ENCODE measurements at regions not wholly inside any gene's neighbourhood (a gene's known extent, or its start where the extent isn't known, plus 50 kb on each side); places are given as distances from the start of the nearest gene placed in this dataset.

DNA sequence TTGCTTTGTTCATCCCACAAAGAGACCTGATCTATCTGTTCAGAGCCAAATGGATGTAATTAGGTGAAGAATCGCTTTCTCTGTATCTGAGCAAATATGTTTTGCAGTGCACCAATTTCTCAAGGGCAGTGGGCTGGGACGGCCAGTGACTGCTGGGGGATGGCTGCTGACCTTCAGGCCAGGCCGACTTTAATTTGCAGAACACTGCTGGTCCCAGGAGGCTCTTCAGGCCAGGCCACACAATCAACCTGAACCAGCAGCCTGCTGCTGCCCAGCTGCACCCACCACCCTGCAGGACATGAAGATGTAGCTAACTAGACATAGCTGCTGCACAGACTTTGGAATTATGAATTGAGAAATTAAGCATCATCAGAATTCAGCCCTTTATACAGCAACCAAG, 194.4 kb upstream of the ONECUT1 start:
- TF ChIP-seq, protein P1, sequence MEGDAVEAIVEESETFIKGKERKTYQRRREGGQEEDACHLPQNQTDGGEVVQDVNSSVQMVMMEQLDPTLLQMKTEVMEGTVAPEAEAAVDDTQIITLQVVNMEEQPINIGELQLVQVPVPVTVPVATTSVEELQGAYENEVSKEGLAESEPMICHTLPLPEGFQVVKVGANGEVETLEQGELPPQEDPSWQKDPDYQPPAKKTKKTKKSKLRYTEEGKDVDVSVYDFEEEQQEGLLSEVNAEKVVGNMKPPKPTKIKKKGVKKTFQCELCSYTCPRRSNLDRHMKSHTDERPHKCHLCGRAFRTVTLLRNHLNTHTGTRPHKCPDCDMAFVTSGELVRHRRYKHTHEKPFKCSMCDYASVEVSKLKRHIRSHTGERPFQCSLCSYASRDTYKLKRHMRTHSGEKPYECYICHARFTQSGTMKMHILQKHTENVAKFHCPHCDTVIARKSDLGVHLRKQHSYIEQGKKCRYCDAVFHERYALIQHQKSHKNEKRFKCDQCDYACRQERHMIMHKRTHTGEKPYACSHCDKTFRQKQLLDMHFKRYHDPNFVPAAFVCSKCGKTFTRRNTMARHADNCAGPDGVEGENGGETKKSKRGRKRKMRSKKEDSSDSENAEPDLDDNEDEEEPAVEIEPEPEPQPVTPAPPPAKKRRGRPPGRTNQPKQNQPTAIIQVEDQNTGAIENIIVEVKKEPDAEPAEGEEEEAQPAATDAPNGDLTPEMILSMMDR (IDR thresholded peaks at IDR 0.05): no peak
- H3K4me3 ChIP-seq (replicated peaks in 1 of 3; ENCODE audit: low read depth in 2 of 3, low read length in 3 of 3): no peak overlapping the region
- H3K4me3 Mint-ChIP-seq: no peak overlapping the region
- H3K9me3 Mint-ChIP-seq: peaks cover 0 to 5% (median 0%) of the 10 kb centered on the region in 7 donors
- WGBS (ENCODE audit: insufficient coverage): 88% methylated on average over 2 of the region's 3 CpGs
- H3K27me3 Mint-ChIP-seq (ENCODE audit: low read depth in 3 of 3): peaks cover 0 to 3% (median 2%) of the 10 kb centered on the region in 3 donors
- no peaks in the 10 kb centered on the region for H4K20me1 ChIP-seq (ENCODE audit: insufficient read depth, low read length)
- no peaks in the 10 kb centered on the region for H3K36me3 ChIP-seq (replicated peaks in 1 of 2; ENCODE audit: control insufficient read depth in 1 of 2, insufficient read depth in 2 of 2, low read length in 2 of 2)
- H3K27ac Mint-ChIP-seq: no peak overlapping the region
- intact Hi-C loops (cut with micrococcal nuclease): no loop called here
- DNase-seq: no peak
- no peaks in the 10 kb centered on the region for H3K36me3 Mint-ChIP-seq
- no peaks in the 10 kb centered on the region for H3K27me3 ChIP-seq (ENCODE audit: control insufficient read depth in 2 of 2, insufficient read depth in 2 of 2, low read length in 2 of 2)
- no peaks in the 10 kb centered on the region for H3K4me1 Mint-ChIP-seq
- H3K4me1 ChIP-seq (ENCODE audit: control insufficient read depth in 1 of 2, insufficient read depth in 2 of 2, low read length in 2 of 2): no peaks in the 10 kb centered on the region
- H3K9ac ChIP-seq (ENCODE audit: insufficient read depth, low read length, poor library complexity, severe bottlenecking): no peak overlapping the region
- H3K4me2 ChIP-seq (replicated peaks; ENCODE audit: extremely low read depth, low read length, poor library complexity, severe bottlenecking): no peak overlapping the region
- H3K9me3 ChIP-seq (replicated peaks in 1 of 2; ENCODE audit: control insufficient read depth in 1 of 2, insufficient read depth in 1 of 2, low read length in 2 of 2): no peaks in the 10 kb centered on the region
- H3K27ac ChIP-seq (ENCODE audit: low read depth in 1 of 2, low read length in 2 of 2): no peak overlapping the region
- no peaks in the 10 kb centered on the region for H3K79me2 ChIP-seq (ENCODE audit: insufficient read depth, low read length)
- H2AFZ ChIP-seq (ENCODE audit: insufficient read depth, low read depth, low read length, poor library complexity, severe bottlenecking): no peak overlapping the region

DNA sequence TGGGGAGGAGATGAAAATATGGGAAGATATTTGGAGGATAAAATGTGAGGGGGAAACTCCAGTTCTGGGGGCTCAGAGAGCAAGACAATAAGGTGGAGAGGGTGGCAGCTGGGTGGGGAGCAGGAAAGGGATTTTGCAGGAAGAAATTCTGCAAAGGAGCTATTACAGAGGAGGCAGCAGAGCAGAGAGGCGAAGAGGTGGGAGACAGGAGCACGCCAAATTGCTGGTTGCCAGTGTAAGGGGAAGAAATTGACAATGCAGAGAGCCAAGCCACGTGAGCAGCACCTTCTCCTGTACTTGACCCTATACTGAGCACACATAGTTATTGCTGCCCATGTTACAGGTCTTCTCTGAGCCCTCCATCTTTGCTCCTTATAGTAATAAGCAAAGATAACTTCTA, 190.3 kb upstream of the ONECUT1 start:
- intact Hi-C loops (cut with micrococcal nuclease): no loop called here
- Histone ChIP-seq H3K27me3 (ENCODE audit: control insufficient read depth in 2 of 2, insufficient read depth in 2 of 2, low read length in 2 of 2) (no peaks in the 10 kb centered on the region), H4K20me1 (ENCODE audit: insufficient read depth, low read length) (no peaks in the 10 kb centered on the region), H3K36me3 (replicated peaks in 1 of 2; ENCODE audit: control insufficient read depth in 1 of 2, insufficient read depth in 2 of 2, low read length in 2 of 2) (no peaks in the 10 kb centered on the region), H3K4me1 (ENCODE audit: control insufficient read depth in 1 of 2, insufficient read depth in 2 of 2, low read length in 2 of 2) (no peaks in the 10 kb centered on the region), H3K4me3 (replicated peaks in 1 of 3; ENCODE audit: low read depth in 2 of 3, low read length in 3 of 3) (no peak overlapping the region), H3K9me3 (replicated peaks in 1 of 2; ENCODE audit: control insufficient read depth in 1 of 2, insufficient read depth in 1 of 2, low read length in 2 of 2) (no peaks in the 10 kb centered on the region), H3K9ac (ENCODE audit: insufficient read depth, low read length, poor library complexity, severe bottlenecking) (no peak overlapping the region), H2AFZ (ENCODE audit: insufficient read depth, low read depth, low read length, poor library complexity, severe bottlenecking) (no peak overlapping the region), H3K4me2 (replicated peaks; ENCODE audit: extremely low read depth, low read length, poor library complexity, severe bottlenecking) (no peak overlapping the region), H3K79me2 (ENCODE audit: insufficient read depth, low read length) (no peaks in the 10 kb centered on the region), H3K27ac (ENCODE audit: low read depth in 1 of 2, low read length in 2 of 2) (no peak overlapping the region)
- H3K27ac Mint-ChIP-seq: no peak overlapping the region
- DNase-seq: no peak
- H3K4me3 Mint-ChIP-seq: no peak overlapping the region
- no peaks in the 10 kb centered on the region for H3K36me3 Mint-ChIP-seq
- H3K4me1 Mint-ChIP-seq: no peaks in the 10 kb centered on the region
- no CpG with 5 or more reads among the region's 3 CpGs for WGBS (ENCODE audit: insufficient coverage)
- peaks cover 0 to 6% (median 2%) of the 10 kb centered on the region in 7 donors for H3K9me3 Mint-ChIP-seq
- TF ChIP-seq, protein P1 (IDR thresholded peaks at IDR 0.05): no peak
- peaks cover 0 to 3% (median 3%) of the 10 kb centered on the region in 3 donors for H3K27me3 Mint-ChIP-seq (ENCODE audit: low read depth in 3 of 3)

Measured in CD14-positive monocyte (primary cell).